ENCODE measurements at regions not wholly inside any gene's neighbourhood (a gene's known extent, or its start where the extent isn't known, plus 50 kb on each side); places are given as distances from the start of the nearest gene placed in this dataset.
A peak's percentile ranks its signal among the peaks of the same experiment; 100 is the strongest.
"Not testable (repeated sequence)": the region's sequence is repeated elsewhere in the genome, so short reads cannot be mapped to it uniquely, and the experiment has no call there.

DNA sequence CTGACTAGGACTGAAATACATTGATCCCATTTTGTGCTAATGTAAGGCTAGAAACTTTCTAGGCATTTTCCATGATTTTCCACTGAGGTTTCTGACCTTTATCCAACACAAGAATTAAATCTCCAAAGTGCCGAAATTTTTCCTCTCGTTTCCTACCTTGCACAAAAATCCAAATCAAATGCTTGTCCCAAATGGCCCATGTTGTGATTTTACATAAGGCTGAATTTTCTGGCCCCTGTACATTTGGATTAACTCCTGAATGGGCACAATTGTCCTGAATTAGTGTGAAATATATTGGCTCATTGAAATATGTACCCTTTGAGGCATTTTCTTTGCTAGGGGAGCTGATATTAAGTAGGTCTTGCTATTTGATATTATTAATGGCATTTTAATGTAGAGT is 105.6 kb upstream of the CBLB start:
- Histone ChIP-seq H3K9me3 (ENCODE audit: control extremely low read depth in 1 of 5, control insufficient read depth in 4 of 5, insufficient read depth in 2 of 5, low read depth in 1 of 5, low read length in 4 of 5) (peaks cover 0 to 19% (median 0%) of the 10 kb centered on the region in 5 experiments), H3K4me1 (ENCODE audit: control extremely low read depth in 1 of 4, control insufficient read depth in 4 of 4, insufficient read depth in 4 of 4, low read length in 3 of 4) (no peaks in the 10 kb centered on the region), H3K36me3 (ENCODE audit: control insufficient read depth in 4 of 4, insufficient read depth in 4 of 4, low read length in 3 of 4) (no peaks in the 10 kb centered on the region), H3K27me3 (replicated peaks in 2 of 5; ENCODE audit: control insufficient read depth in 4 of 5, insufficient read depth in 5 of 5, low read length in 4 of 5) (no peaks in the 10 kb centered on the region), H3K4me3 (ENCODE audit: control insufficient read depth in 1 of 7, extremely low read depth in 1 of 7, insufficient read depth in 4 of 7, low read depth in 2 of 7, low read length in 6 of 7) (no peak overlapping the region), H3K27ac (ENCODE audit: insufficient read depth in 1 of 2, low read depth in 1 of 2, low read length in 2 of 2, poor library complexity in 1 of 2, severe bottlenecking in 2 of 2) (no peak overlapping the region)
- DNase-seq = no peak
- POLR2A ChIA-PET = no interaction called here
- CTCF ChIA-PET = no interaction called here
- no CpG with 5 or more reads among the region's 2 CpGs for WGBS (ENCODE audit: insufficient coverage)

GRCh38 chr3:105976196-105976595 is 107.4 kb upstream of the CBLB start:
- H3K27ac ChIP-seq (ENCODE audit: insufficient read depth in 1 of 2, low read depth in 1 of 2, low read length in 2 of 2, poor library complexity in 1 of 2, severe bottlenecking in 2 of 2) = no peak overlapping the region
- no peak overlapping the region for H3K4me3 ChIP-seq (ENCODE audit: control insufficient read depth in 1 of 7, extremely low read depth in 1 of 7, insufficient read depth in 4 of 7, low read depth in 2 of 7, low read length in 6 of 7)
- H3K27me3 ChIP-seq (replicated peaks in 2 of 5; ENCODE audit: control insufficient read depth in 4 of 5, insufficient read depth in 5 of 5, low read length in 4 of 5) = no peaks in the 10 kb centered on the region
- no peaks in the 10 kb centered on the region for H3K36me3 ChIP-seq (ENCODE audit: control insufficient read depth in 4 of 4, insufficient read depth in 4 of 4, low read length in 3 of 4)
- H3K9me3 ChIP-seq (ENCODE audit: control extremely low read depth in 1 of 5, control insufficient read depth in 4 of 5, insufficient read depth in 2 of 5, low read depth in 1 of 5, low read length in 4 of 5) = peaks cover 0 to 12% (median 0%) of the 10 kb centered on the region in 5 experiments
- H3K4me1 ChIP-seq (ENCODE audit: control extremely low read depth in 1 of 4, control insufficient read depth in 4 of 4, insufficient read depth in 4 of 4, low read length in 3 of 4) = no peaks in the 10 kb centered on the region
- DNase-seq = no peak
- ChIA-PET POLR2A (no interaction called here), CTCF (no interaction called here)
- no CpG with 5 or more reads among the region's 2 CpGs for WGBS (ENCODE audit: insufficient coverage)

GRCh38 chr3:105979961-105980360 is 111.1 kb upstream of the CBLB start:
- no peaks in the 10 kb centered on the region for H3K27me3 ChIP-seq (replicated peaks in 2 of 5; ENCODE audit: control insufficient read depth in 4 of 5, insufficient read depth in 5 of 5, low read length in 4 of 5)
- ChIA-PET POLR2A (no interaction called here), CTCF (interaction anchor here (0.6 kb wide), 1 partner anchor 11 kb away, joined by 3 read pairs; no protein-coding TSS in a partner anchor)
- peaks cover 0 to 5% (median 0%) of the 10 kb centered on the region in 5 experiments for H3K9me3 ChIP-seq (ENCODE audit: control extremely low read depth in 1 of 5, control insufficient read depth in 4 of 5, insufficient read depth in 2 of 5, low read depth in 1 of 5, low read length in 4 of 5)
- peaks cover 0 to 1% (median under 1%) of the 10 kb centered on the region in 4 experiments for H3K4me1 ChIP-seq (ENCODE audit: control extremely low read depth in 1 of 4, control insufficient read depth in 4 of 4, insufficient read depth in 4 of 4, low read length in 3 of 4)
- no peak overlapping the region for H3K27ac ChIP-seq (ENCODE audit: insufficient read depth in 1 of 2, low read depth in 1 of 2, low read length in 2 of 2, poor library complexity in 1 of 2, severe bottlenecking in 2 of 2)
- no peak overlapping the region for H3K4me3 ChIP-seq (ENCODE audit: control insufficient read depth in 1 of 7, extremely low read depth in 1 of 7, insufficient read depth in 4 of 7, low read depth in 2 of 7, low read length in 6 of 7)
- H3K36me3 ChIP-seq (ENCODE audit: control insufficient read depth in 4 of 4, insufficient read depth in 4 of 4, low read length in 3 of 4) = no peaks in the 10 kb centered on the region
- 0% methylated on average over 1 of the region's 3 CpGs for WGBS (ENCODE audit: insufficient coverage)
- DNase-seq = no peak

DNA sequence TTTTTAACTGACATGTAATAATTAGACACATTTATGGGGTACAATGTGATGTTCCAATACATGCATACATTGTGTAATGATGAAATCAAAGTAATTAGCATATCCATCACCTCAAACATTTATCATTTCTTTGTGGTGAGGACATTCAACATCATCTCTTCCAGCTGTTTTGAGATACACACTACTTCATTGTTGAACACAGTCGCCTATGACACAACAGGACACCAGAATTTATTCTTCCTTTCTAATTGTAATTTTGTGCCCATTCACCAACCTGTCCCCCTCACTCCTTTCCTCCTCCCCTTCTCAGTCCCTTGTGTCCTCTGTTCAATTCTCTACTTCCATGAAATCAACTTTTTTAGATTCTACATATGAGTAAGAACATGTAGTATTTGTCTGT is 113.4 kb upstream of the CBLB start:
- Histone ChIP-seq H3K27me3 (replicated peaks in 2 of 5; ENCODE audit: control insufficient read depth in 4 of 5, insufficient read depth in 5 of 5, low read length in 4 of 5) (no peaks in the 10 kb centered on the region), H3K4me1 (ENCODE audit: control extremely low read depth in 1 of 4, control insufficient read depth in 4 of 4, insufficient read depth in 4 of 4, low read length in 3 of 4) (peaks cover 0 to 2% (median 1%) of the 10 kb centered on the region in 4 experiments), H3K36me3 (ENCODE audit: control insufficient read depth in 4 of 4, insufficient read depth in 4 of 4, low read length in 3 of 4) (no peaks in the 10 kb centered on the region), H3K27ac (ENCODE audit: insufficient read depth in 1 of 2, low read depth in 1 of 2, low read length in 2 of 2, poor library complexity in 1 of 2, severe bottlenecking in 2 of 2) (no peak overlapping the region), H3K4me3 (ENCODE audit: control insufficient read depth in 1 of 7, extremely low read depth in 1 of 7, insufficient read depth in 4 of 7, low read depth in 2 of 7, low read length in 6 of 7) (no peak overlapping the region), H3K9me3 (ENCODE audit: control extremely low read depth in 1 of 5, control insufficient read depth in 4 of 5, insufficient read depth in 2 of 5, low read depth in 1 of 5, low read length in 4 of 5) (peaks cover 0 to 5% (median 0%) of the 10 kb centered on the region in 5 experiments)
- ChIA-PET CTCF (no interaction called here), POLR2A (no interaction called here)
- no peak for DNase-seq
- 100% methylated on average over 1 of the region's 1 CpG for WGBS (ENCODE audit: insufficient coverage)

- ChIA-PET CTCF (no interaction called here), POLR2A (no interaction called here)
- Histone ChIP-seq H3K4me1 (ENCODE audit: control extremely low read depth in 1 of 4, control insufficient read depth in 4 of 4, insufficient read depth in 4 of 4, low read length in 3 of 4) (peaks cover 0 to 2% (median 1%) of the 10 kb centered on the region in 4 experiments), H3K4me3 (ENCODE audit: control insufficient read depth in 1 of 7, extremely low read depth in 1 of 7, insufficient read depth in 4 of 7, low read depth in 2 of 7, low read length in 6 of 7) (no peak overlapping the region), H3K9me3 (ENCODE audit: control extremely low read depth in 1 of 5, control insufficient read depth in 4 of 5, insufficient read depth in 2 of 5, low read depth in 1 of 5, low read length in 4 of 5) (peaks cover 0 to 5% (median 0%) of the 10 kb centered on the region in 5 experiments), H3K27ac (ENCODE audit: insufficient read depth in 1 of 2, low read depth in 1 of 2, low read length in 2 of 2, poor library complexity in 1 of 2, severe bottlenecking in 2 of 2) (no peak overlapping the region), H3K27me3 (replicated peaks in 2 of 5; ENCODE audit: control insufficient read depth in 4 of 5, insufficient read depth in 5 of 5, low read length in 4 of 5) (no peaks in the 10 kb centered on the region), H3K36me3 (ENCODE audit: control insufficient read depth in 4 of 4, insufficient read depth in 4 of 4, low read length in 3 of 4) (no peaks in the 10 kb centered on the region)
- no CpG with 5 or more reads among the region's 1 CpG for WGBS (ENCODE audit: insufficient coverage)
- DNase-seq = peak in 2 of 3 donors; percentile 22 to 29
Observed at GRCh38 chr3:105984837-105985236, 116.0 kb upstream of the CBLB start.

- 71% methylated on average over 1 of the region's 2 CpGs for WGBS (ENCODE audit: insufficient coverage)
- DNase-seq; CTCF ChIA-PET; H3K27ac ChIP-seq (ENCODE audit: insufficient read depth in 1 of 2, low read depth in 1 of 2, low read length in 2 of 2, poor library complexity in 1 of 2, severe bottlenecking in 2 of 2); H3K4me1 ChIP-seq (ENCODE audit: control extremely low read depth in 1 of 4, control insufficient read depth in 4 of 4, insufficient read depth in 4 of 4, low read length in 3 of 4); POLR2A ChIA-PET; H3K36me3 ChIP-seq (ENCODE audit: control insufficient read depth in 4 of 4, insufficient read depth in 4 of 4, low read length in 3 of 4); H3K9me3 ChIP-seq (ENCODE audit: control extremely low read depth in 1 of 5, control insufficient read depth in 4 of 5, insufficient read depth in 2 of 5, low read depth in 1 of 5, low read length in 4 of 5); H3K27me3 ChIP-seq (replicated peaks in 2 of 5; ENCODE audit: control insufficient read depth in 4 of 5, insufficient read depth in 5 of 5, low read length in 4 of 5); H3K4me3 ChIP-seq (ENCODE audit: control insufficient read depth in 1 of 7, extremely low read depth in 1 of 7, insufficient read depth in 4 of 7, low read depth in 2 of 7, low read length in 6 of 7): not testable (repeated sequence)
Observed at GRCh38 chr3:105986343-105986742, 117.5 kb upstream of the CBLB start.

DNA sequence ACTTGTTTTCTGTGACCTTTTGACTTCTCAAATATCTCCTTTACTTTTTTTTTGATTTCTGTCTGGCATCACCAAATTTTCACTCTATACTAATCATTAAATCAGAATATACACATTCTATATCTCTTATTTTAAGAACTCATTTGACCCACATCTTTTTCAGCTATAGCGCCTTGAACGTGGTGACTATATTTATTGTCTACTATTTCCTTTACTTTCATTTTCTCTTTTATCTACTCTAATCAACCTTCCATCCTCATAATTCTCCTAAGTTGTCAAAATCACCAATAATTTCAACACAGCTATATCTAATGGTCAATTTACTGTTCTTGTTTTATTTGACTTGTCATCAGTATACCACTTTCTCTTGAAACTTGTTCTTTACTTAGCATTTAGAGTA is 119.0 kb upstream of the CBLB start:
- 55% methylated on average over 2 of the region's 2 CpGs for WGBS (ENCODE audit: insufficient coverage)
- CTCF ChIA-PET = no interaction called here

More for the DNA sequence above, 119.0 kb upstream of the CBLB start:
- POLR2A ChIA-PET = no interaction called here
- Histone ChIP-seq H3K27ac (ENCODE audit: insufficient read depth in 1 of 2, low read depth in 1 of 2, low read length in 2 of 2, poor library complexity in 1 of 2, severe bottlenecking in 2 of 2) (no peak overlapping the region), H3K9me3 (ENCODE audit: control extremely low read depth in 1 of 5, control insufficient read depth in 4 of 5, insufficient read depth in 2 of 5, low read depth in 1 of 5, low read length in 4 of 5) (peaks cover 0 to 12% (median 2%) of the 10 kb centered on the region in 5 experiments), H3K4me3 (ENCODE audit: control insufficient read depth in 1 of 7, extremely low read depth in 1 of 7, insufficient read depth in 4 of 7, low read depth in 2 of 7, low read length in 6 of 7) (no peak overlapping the region), H3K4me1 (ENCODE audit: control extremely low read depth in 1 of 4, control insufficient read depth in 4 of 4, insufficient read depth in 4 of 4, low read length in 3 of 4) (peaks cover 0 to 2% (median 1%) of the 10 kb centered on the region in 4 experiments), H3K27me3 (replicated peaks in 2 of 5; ENCODE audit: control insufficient read depth in 4 of 5, insufficient read depth in 5 of 5, low read length in 4 of 5) (no peaks in the 10 kb centered on the region), H3K36me3 (ENCODE audit: control insufficient read depth in 4 of 4, insufficient read depth in 4 of 4, low read length in 3 of 4) (no peaks in the 10 kb centered on the region)
- no peak for DNase-seq

Measured in common myeloid progenitor, CD34-positive (primary cell).